GM13977 (cell line): ENCODE measurements at regions not wholly inside any gene's neighbourhood (a gene's known extent, or its start where the extent isn't known, plus 50 kb on each side); places are given as distances from the start of the nearest gene placed in this dataset.

Experiments used
- DNase-seq: peaks from one replicate; pipeline ENCODE4 v3.0.0; 2012; ENCODE audit warnings: low spot score
- CTCF ChIP-seq: IDR thresholded peaks from 2 replicates; pipeline ENCODE4 v1.5.1; 2012; ENCODE audit warnings: mild to moderate bottlenecking, control low read depth; ENCODE audit not compliant: insufficient read depth; ENCODE audit errors: extremely low read depth, missing control alignments
- in situ Hi-C: fragments of 300-500 bp; cut with MboI; formaldehyde crosslinking; loops from one replicate; pipeline ENCODE4 v1.12.0; 2022; ENCODE audit warnings: low sequenced_read_pairs, low pct_unique_long_range_greater_than_20kb, mixed read lengths, inconsistent platforms; ENCODE audit not compliant: unreplicated experiment

GRCh38 chr14:97960436-97960835 is 1163.3 kb downstream of the VRK1 start:
- in situ Hi-C loops, result no loop called here
- DNase-seq, result no peak
- TF ChIP-seq CTCF, result no peak

- DNase-seq, result no peak
- in situ Hi-C loops, result no loop called here
- no peak for TF ChIP-seq CTCF
These were observed 1173.0 kb downstream of the VRK1 start for GRCh38 chr14:97970222-97970621.

GRCh38 chr14:97975216-97975615 is 1178.0 kb downstream of the VRK1 start:
- in situ Hi-C loops, result no loop called here
- no peak for TF ChIP-seq CTCF
- no peak for DNase-seq

- TF ChIP-seq CTCF, result no peak
- DNase-seq, result no peak
- in situ Hi-C loops, result no loop called here
These were observed 1178.8 kb downstream of the VRK1 start for GRCh38 chr14:97975962-97976361.

GRCh38 chr14:97976861-97977260 is 1179.7 kb downstream of the VRK1 start:
- in situ Hi-C loops, result no loop called here
- TF ChIP-seq CTCF, result no peak
- DNase-seq, result no peak

GRCh38 chr14:97977651-97978261 is 1180.6 kb downstream of the VRK1 start:
- no peak for DNase-seq
- in situ Hi-C loops, result no loop called here
- no peak for TF ChIP-seq CTCF

- no peak for TF ChIP-seq CTCF
- in situ Hi-C loops, result no loop called here
- no peak for DNase-seq
These were observed 1181.2 kb downstream of the VRK1 start for GRCh38 chr14:97978341-97978740.
